Right lobe of liver (tissue), 6 donors: ENCODE measurements at regions not wholly inside any gene's neighbourhood (a gene's known extent, or its start where the extent isn't known, plus 50 kb on each side); places are given as distances from the start of the nearest gene placed in this dataset.

Experiments
- ATAC-seq, 4 donors: fragments of 200-7000 bp; cut with Tn5 transposase; one replicate each; pipeline ENCODE4 v1.9.1; 2020; ENCODE audit warnings: mild to moderate bottlenecking in 4 of 4, moderate library complexity in 4 of 4
- DNase-seq, 3 donors: peaks; one replicate each; pipeline ENCODE4 v3.0.0-alpha.2; 2020
- H3K27ac ChIP-seq, 3 donors: fragments of 200-600 bp; one replicate each; pipeline ENCODE4 v1.8.0; 2022
- H3K27me3 ChIP-seq, 2 donors: fragments of 200-600 bp; one replicate each; pipeline ENCODE4 v1.8.0; 2022
- H3K36me3 ChIP-seq, 4 donors: fragments of 200-600 bp; sonication (generic) in 1 of 4; one replicate each; pipeline versions ENCODE4 v1.5.1 to v1.8.0; 2017 to 2022; ENCODE audit warnings: control low read depth in 1 of 4
- H3K4me1 ChIP-seq, 4 donors: fragments of 200-600 bp; sonication (generic) in 1 of 4; one replicate each; pipeline versions ENCODE4 v1.5.1 to v1.8.0; 2017 to 2022; ENCODE audit warnings: control low read depth in 1 of 4
- H3K4me3 ChIP-seq, 3 donors: fragments of 200-600 bp; one replicate each; pipeline ENCODE4 v1.8.0; 2022
- H3K9me3 ChIP-seq, 4 donors: fragments of 200-600 bp; sonication (generic) in 1 of 4; one replicate each; pipeline versions ENCODE4 v1.5.1 to v1.8.0; 2017 to 2022; ENCODE audit warnings: control low read depth in 1 of 4
- CTCF ChIP-seq, 4 donors: fragments of 200-600 bp in 3 of 4; fragments of 450-650 bp in 1 of 4; IDR thresholded peaks; one replicate each; pipeline versions ENCODE4 v1.5.1 to v1.8.0; 2016 to 2022; ENCODE audit warnings: antibody characterized with exemption in 4 of 4, mild to moderate bottlenecking in 2 of 4
- POLR2A ChIP-seq: fragments of 450-650 bp; IDR thresholded peaks from one replicate; pipeline ENCODE4 v1.6.1; 2017; ENCODE audit warnings: antibody characterized with exemption, mild to moderate bottlenecking
- WGBS: methylation state at CpG from one replicate; pipeline ENCODE4 v1.1.6; 2018; ENCODE audit warnings: low coverage, low lambda C conversion rate; ENCODE audit not compliant: insufficient coverage; ENCODE audit errors: missing lambda C conversion rate; 5-methylcytosine and 5-hydroxymethylcytosine counted together
- intact Hi-C, 2 donors: fragments of 100-400 bp; cut with DNase I; formaldehyde crosslinking; loops; one replicate each; pipeline versions ENCODE4 v1.11.2 to v1.14.1; 2022
- donor health status: DM: no; HTN: yes; CAD: no.
- donor health status: DM: no; HTN: no; CAD: no.
- donor health status: DM: no; HTN: no; CAD: no.
- donor health status: DM: no; HTN: yes; CAD: no.
- donor health status: DM: no; HTN: yes; CAD: no.

GRCh38 chr14:39812532-39813320 is 380.5 kb upstream of the FBXO33 start:
- Histone ChIP-seq H3K27ac (no peak overlapping the region), H3K36me3 (no peaks in the 10 kb centered on the region), H3K9me3 (no peaks in the 10 kb centered on the region), H3K4me3 (no peak overlapping the region), H3K27me3 (no peaks in the 10 kb centered on the region), H3K4me1 (no peaks in the 10 kb centered on the region)
- ATAC-seq: no peak
- TF ChIP-seq CTCF (IDR thresholded peaks at IDR 0.05): no peak
- no peak for TF ChIP-seq POLR2A
- 50% methylated on average over 3 of the region's 3 CpGs for WGBS
- intact Hi-C loops: no loop called here
- no peak for DNase-seq

- TF ChIP-seq CTCF (IDR thresholded peaks at IDR 0.05): no peak
- TF ChIP-seq POLR2A: no peak
- Histone ChIP-seq H3K27me3 (no peaks in the 10 kb centered on the region), H3K4me3 (no peak overlapping the region), H3K36me3 (no peaks in the 10 kb centered on the region), H3K27ac (no peak overlapping the region), H3K4me1 (no peaks in the 10 kb centered on the region), H3K9me3 (no peaks in the 10 kb centered on the region)
- 73% methylated on average over 3 of the region's 3 CpGs for WGBS
- DNase-seq: no peak
- intact Hi-C loops: no loop called here
- no peak for ATAC-seq
These were observed 375.0 kb upstream of the FBXO33 start for GRCh38 chr14:39807271-39807670.

GRCh38 chr14:39784461-39784860 is 352.2 kb upstream of the FBXO33 start:
- TF ChIP-seq CTCF (IDR thresholded peaks at IDR 0.05) (no peak), POLR2A (no peak)
- Histone ChIP-seq H3K4me1 (no peaks in the 10 kb centered on the region), H3K4me3 (no peak overlapping the region), H3K27ac (no peak overlapping the region), H3K27me3 (no peaks in the 10 kb centered on the region), H3K9me3 (no peaks in the 10 kb centered on the region), H3K36me3 (no peaks in the 10 kb centered on the region)
- 50% methylated on average over 1 of the region's 1 CpG for WGBS
- intact Hi-C loops: no loop called here
- DNase-seq (no peak), ATAC-seq (no peak)

- DNase-seq: no peak
- 70% methylated on average over 3 of the region's 5 CpGs for WGBS
- intact Hi-C loops: no loop called here
- H3K4me3 ChIP-seq: no peak overlapping the region
- H3K9me3 ChIP-seq: no peaks in the 10 kb centered on the region
- no peaks in the 10 kb centered on the region for H3K4me1 ChIP-seq
- no peak for TF ChIP-seq POLR2A
- no peak for TF ChIP-seq CTCF (IDR thresholded peaks at IDR 0.05)
- H3K36me3 ChIP-seq: no peaks in the 10 kb centered on the region
- ATAC-seq: no peak
- H3K27ac ChIP-seq: no peak overlapping the region
- H3K27me3 ChIP-seq: no peaks in the 10 kb centered on the region
These were observed 349.2 kb upstream of the FBXO33 start for GRCh38 chr14:39781466-39781865.
